IMR-90 (cell line): ENCODE measurements at regions not wholly inside any gene's neighbourhood (a gene's known extent, or its start where the extent isn't known, plus 50 kb on each side); places are given as distances from the start of the nearest gene placed in this dataset.

ENCODE experiments used
- ATAC-seq: fragments of 200-7000 bp; cut with Tn5 transposase; 2 replicates; pipeline ENCODE4 v1.9.1; 2020; ENCODE audit warnings: low read depth, mild to moderate bottlenecking, moderate library complexity
- BruUV-seq: library from RNA; stranded (reverse); fragments of 400-500 nt; replicated peaks from 2 replicates; lab custom pipeline; 2021; lab: Mats Ljungman, UMichigan
- CTCF ChIA-PET: fragments of 300-600 bp; formaldehyde crosslinking; extraction: SDS; loops from one replicate; lab custom pipeline; 2021; ENCODE audit warnings: antibody characterized with exemption; lab: Yijun Ruan, JAX
- POLR2A ChIA-PET: fragments of 300-600 bp; sonication (Branson Sonifier 250); formaldehyde crosslinking; loops from one replicate; lab custom pipeline; 2022; ENCODE audit warnings: antibody characterized with exemption; ENCODE audit not compliant: unreplicated experiment; lab: Charles Lee
- DNase-seq: peaks from one replicate; pipeline ENCODE4 v3.0.0; 2013
- H2AFZ ChIP-seq: replicated peaks from 2 replicates; pipeline ENCODE3; 2013; ENCODE audit warnings: low read length, mild to moderate bottlenecking; ENCODE audit not compliant: poor library complexity
- H2AK5ac ChIP-seq: 2 replicates; pipeline ENCODE4 v1.6.1; 2013; ENCODE audit warnings: low read depth, low read length, inconsistent platforms
- H2AK9ac ChIP-seq: replicated peaks from 2 replicates; pipeline ENCODE3; 2013; ENCODE audit warnings: mild to moderate bottlenecking, low read depth, low read length, moderate library complexity; ENCODE audit not compliant: poor library complexity
- H2BK120ac ChIP-seq: 2 replicates; pipeline ENCODE4 v1.6.1; 2013; ENCODE audit warnings: low read depth, low read length, inconsistent platforms
- H2BK15ac ChIP-seq: 3 replicates; pipeline ENCODE4 v1.6.1; 2013; ENCODE audit warnings: low read depth, low read length, inconsistent platforms
- H2BK20ac ChIP-seq: 2 replicates; pipeline ENCODE4 v1.6.1; 2013; ENCODE audit warnings: low read depth, mild to moderate bottlenecking, inconsistent platforms, low read length, moderate library complexity
- H2BK5ac ChIP-seq: 2 replicates; pipeline ENCODE4 v1.6.1; 2013; ENCODE audit warnings: mild to moderate bottlenecking, low read depth, low read length, inconsistent platforms; ENCODE audit not compliant: poor library complexity, severe bottlenecking
- H3K14ac ChIP-seq: replicated peaks from 2 replicates; pipeline ENCODE4 v1.6.1; 2013; ENCODE audit warnings: low read depth, low read length, inconsistent platforms
- H3K18ac ChIP-seq: 2 replicates; pipeline ENCODE4 v1.6.1; 2013; ENCODE audit warnings: low read depth, low read length, control low read depth
- H3K23ac ChIP-seq: 2 replicates; pipeline ENCODE4 v1.6.1; 2013; ENCODE audit warnings: low read depth, low read length, inconsistent platforms
- H3K27ac ChIP-seq: 2 replicates; pipeline ENCODE4 v1.5.1; 2013; ENCODE audit warnings: mild to moderate bottlenecking, control low read depth, low read length; ENCODE audit not compliant: insufficient read depth
- H3K27me3 ChIP-seq: 2 replicates; pipeline ENCODE4 v1.6.1; 2013; ENCODE audit warnings: low read length; ENCODE audit not compliant: control insufficient read depth, insufficient read depth
- H3K36me3 ChIP-seq: 2 replicates; pipeline ENCODE4 v1.6.1; 2013; ENCODE audit warnings: low read length, mixed read lengths; ENCODE audit not compliant: control insufficient read depth, insufficient read depth
- H3K4ac ChIP-seq: 2 replicates; pipeline ENCODE4 v1.6.1; 2013; ENCODE audit warnings: low read depth, low read length, inconsistent platforms
- H3K4me1 ChIP-seq: 2 replicates; pipeline ENCODE4 v1.6.1; 2013; ENCODE audit warnings: low read length, mixed read lengths; ENCODE audit not compliant: control insufficient read depth, insufficient read depth
- H3K4me2 ChIP-seq: 2 replicates; pipeline ENCODE4 v1.6.1; 2013; ENCODE audit warnings: low read depth, mild to moderate bottlenecking, control low read depth, low read length, moderate library complexity
- H3K4me3 ChIP-seq: 2 replicates; pipeline ENCODE4 v1.5.1; 2013; ENCODE audit warnings: low read depth, mild to moderate bottlenecking, control low read depth, low read length, moderate library complexity; ENCODE audit not compliant: insufficient read depth
- H3K56ac ChIP-seq: 2 replicates; pipeline ENCODE4 v1.6.1; 2013; ENCODE audit warnings: low read length, inconsistent platforms; ENCODE audit not compliant: insufficient read depth; ENCODE audit errors: extremely low read depth
- H3K79me1 ChIP-seq, 2 experiments: 2 replicates each; pipeline ENCODE4 v1.6.1; 2013; ENCODE audit warnings: low read length in 2 of 2, inconsistent platforms in 1 of 2, low read depth in 1 of 2
- H3K9ac ChIP-seq: 2 replicates; pipeline ENCODE4 v1.6.1; 2013; ENCODE audit warnings: low read depth, low read length, control low read depth
- H3K9me1 ChIP-seq: 2 replicates; pipeline ENCODE4 v1.6.1; 2013; ENCODE audit warnings: low read length, inconsistent platforms; ENCODE audit not compliant: insufficient read depth
- H3K9me3 ChIP-seq: 2 replicates; pipeline ENCODE4 v1.6.1; 2013; ENCODE audit warnings: low read length; ENCODE audit not compliant: control insufficient read depth, insufficient read depth
- H4K20me1 ChIP-seq: 2 replicates; pipeline ENCODE4 v1.6.1; 2013; ENCODE audit warnings: low read length, inconsistent platforms; ENCODE audit not compliant: insufficient read depth
- H4K5ac ChIP-seq: 2 replicates; pipeline ENCODE4 v1.6.1; 2013; ENCODE audit warnings: mild to moderate bottlenecking, low read depth, low read length, control low read depth
- H4K8ac ChIP-seq, 2 experiments: 2 replicates each; pipeline ENCODE4 v1.6.1; 2013; ENCODE audit warnings: low read depth in 2 of 2, low read length in 2 of 2, control low read depth in 1 of 2, inconsistent platforms in 1 of 2
- H4K91ac ChIP-seq: 2 replicates; pipeline ENCODE4 v1.6.1; 2013; ENCODE audit warnings: low read depth, low read length, inconsistent platforms; ENCODE audit not compliant: insufficient read depth
- BHLHE40 ChIP-seq: fragments of 150-350 bp; IDR thresholded peaks from 2 replicates; pipeline ENCODE4 v1.6.1; 2016; ENCODE audit warnings: mild to moderate bottlenecking, low read depth, low read length
- CEBPB ChIP-seq: IDR thresholded peaks from 2 replicates; pipeline ENCODE4 v1.6.1; 2012; ENCODE audit warnings: low read depth, low read length, improper control_type of control experiment
- CHD1 ChIP-seq: IDR thresholded peaks from 2 replicates; pipeline ENCODE4 v1.6.1; 2012; ENCODE audit warnings: low read depth, low read length, improper control_type of control experiment
- CTCF ChIP-seq: conservative IDR thresholded peaks from 2 replicates; pipeline ENCODE4 v1.5.1; 2012; ENCODE audit warnings: mild to moderate bottlenecking, low read depth, low read length, improper control_type of control experiment
- ELK1 ChIP-seq: fragments of 150-350 bp; IDR thresholded peaks from 2 replicates; pipeline ENCODE4 v1.6.1; 2016; ENCODE audit warnings: low read depth, mild to moderate bottlenecking, low read length, moderate library complexity, borderline replicate concordance
- FOS ChIP-seq: fragments of 150-350 bp; IDR thresholded peaks from 2 replicates; pipeline ENCODE4 v1.6.1; 2016; ENCODE audit warnings: low read depth, low read length
- MAFK ChIP-seq: IDR thresholded peaks from 2 replicates; pipeline ENCODE4 v1.6.1; 2012; ENCODE audit warnings: low read depth, low read length, improper control_type of control experiment
- MAZ ChIP-seq: IDR thresholded peaks from 2 replicates; pipeline ENCODE4 v1.6.1; 2012; ENCODE audit warnings: low read depth, mild to moderate bottlenecking, low read length, improper control_type of control experiment, moderate library complexity, borderline replicate concordance
- MXI1 ChIP-seq: IDR thresholded peaks from 2 replicates; pipeline ENCODE4 v1.6.1; 2012; ENCODE audit warnings: low read depth, mild to moderate bottlenecking, low read length, moderate library complexity, borderline replicate concordance
- NFE2L2 ChIP-seq: fragments of 150-350 bp; IDR thresholded peaks from 2 replicates; pipeline ENCODE4 v1.6.1; 2016; ENCODE audit warnings: low read depth, mild to moderate bottlenecking, low read length
- POLR2A ChIP-seq: IDR thresholded peaks from 2 replicates; pipeline ENCODE4 v1.6.1; 2012; ENCODE audit warnings: mild to moderate bottlenecking, low read depth, low read length
- RAD21 ChIP-seq: IDR thresholded peaks from 2 replicates; pipeline ENCODE4 v1.6.1; 2012; ENCODE audit warnings: low read length, improper control_type of control experiment
- RCOR1 ChIP-seq: IDR thresholded peaks from 2 replicates; pipeline ENCODE4 v1.6.1; 2012; ENCODE audit warnings: mild to moderate bottlenecking, low read length, improper control_type of control experiment; ENCODE audit not compliant: insufficient replicate concordance
- RFX5 ChIP-seq: IDR thresholded peaks from 2 replicates; pipeline ENCODE4 v1.8.0; 2012; ENCODE audit warnings: low read depth, mild to moderate bottlenecking, low read length, moderate library complexity
- USF2 ChIP-seq: fragments of 150-350 bp; IDR thresholded peaks from 2 replicates; pipeline ENCODE4 v1.6.1; 2017; ENCODE audit warnings: mild to moderate bottlenecking, antibody characterized with exemption, low read length, low read depth
- WGBS, 2 experiments: methylation state at CpG; one replicate each; pipeline versions ENCODE4 v1.1.5 to v1.1.7; 2013; ENCODE audit warnings: missing lambda C conversion rate in 2 of 2; ENCODE audit not compliant: insufficient read length in 1 of 2; ENCODE audit errors: extremely low coverage in 2 of 2; 5-methylcytosine and 5-hydroxymethylcytosine counted together
- dilution Hi-C: fragments of 300-500 bp; cut with HindIII; formaldehyde crosslinking; loops from one replicate; pipeline ENCODE4 v1.14.3; 2018; ENCODE audit warnings: low sequenced_read_pairs; ENCODE audit not compliant: unreplicated experiment
- in situ Hi-C: fragments of 300-500 bp; cut with MboI; formaldehyde crosslinking; loops from 3 replicates; pipeline ENCODE4 v1.14.3; 2019; ENCODE audit warnings: low sequenced_read_pairs, inconsistent platforms, mixed read lengths
- intact Hi-C: fragments of 100-400 bp; cut with micrococcal nuclease; formaldehyde crosslinking; loops from 2 replicates; pipeline ENCODE4 v1.10.0; 2022

GRCh38 chr21:14284481-14284880 is 68.5 kb downstream of the RBM11 start:
- no peak overlapping the region for H3K4me3 ChIP-seq
- no peak overlapping the region for H3K14ac ChIP-seq
- dilution Hi-C loops (no loop called here), intact Hi-C loops (no loop called here), in situ Hi-C loops (no loop called here)
- CTCF ChIA-PET: no interaction called here
- no peak overlapping the region for H3K23ac ChIP-seq
- no TSS peak for BruUV-seq
- no peak overlapping the region for H3K4ac ChIP-seq
- H4K8ac ChIP-seq: no peak overlapping the region
- H2AFZ ChIP-seq: no peak overlapping the region
- no peaks in the 10 kb centered on the region for H3K9me3 ChIP-seq
- H3K4me2 ChIP-seq: no peak overlapping the region
- no peak overlapping the region for H2AK9ac ChIP-seq
- H3K79me1 ChIP-seq: no peaks in the 10 kb centered on the region
- H2BK5ac ChIP-seq: no peak overlapping the region
- TF ChIP-seq POLR2A: no peak
- no peak for TF ChIP-seq BHLHE40
- no peak for TF ChIP-seq CHD1
- TF ChIP-seq MAFK: no peak
- no peak for TF ChIP-seq MAZ
- no peak for TF ChIP-seq NFE2L2
- TF ChIP-seq RCOR1: no peak
- no peak for TF ChIP-seq CEBPB
- TF ChIP-seq RAD21: no peak
- TF ChIP-seq CTCF: no peak
- no peak for TF ChIP-seq USF2
- no peak for TF ChIP-seq ELK1
- TF ChIP-seq MXI1: no peak
- TF ChIP-seq RFX5: no peak
- no peak for TF ChIP-seq FOS
- no peak overlapping the region for H4K91ac ChIP-seq
- no peaks in the 10 kb centered on the region for H3K36me3 ChIP-seq
- POLR2A ChIA-PET: no interaction called here
- no peaks in the 10 kb centered on the region for H3K4me1 ChIP-seq
- WGBS, 2 experiments: no CpG with 5 or more reads among the region's 3 CpGs
- no peak overlapping the region for H2BK20ac ChIP-seq
- H3K18ac ChIP-seq: no peak overlapping the region
- H2BK120ac ChIP-seq: no peak overlapping the region
- H2AK5ac ChIP-seq: no peak overlapping the region
- no peaks in the 10 kb centered on the region for H4K20me1 ChIP-seq
- H3K9me1 ChIP-seq: no peaks in the 10 kb centered on the region
- H4K5ac ChIP-seq: no peak overlapping the region
- H3K9ac ChIP-seq: no peak overlapping the region
- no peak overlapping the region for H3K27ac ChIP-seq
- no peaks in the 10 kb centered on the region for H3K27me3 ChIP-seq
- ATAC-seq (no peak), DNase-seq (no peak)
- no peak overlapping the region for H3K56ac ChIP-seq
- H2BK15ac ChIP-seq: no peak overlapping the region
